ENCODE measurements at regions not wholly inside any gene's neighbourhood (a gene's known extent, or its start where the extent isn't known, plus 50 kb on each side); places are given as distances from the start of the nearest gene placed in this dataset.
"Not testable (repeated sequence)": the region's sequence is repeated elsewhere in the genome, so short reads cannot be mapped to it uniquely, and the experiment has no call there.

DNA sequence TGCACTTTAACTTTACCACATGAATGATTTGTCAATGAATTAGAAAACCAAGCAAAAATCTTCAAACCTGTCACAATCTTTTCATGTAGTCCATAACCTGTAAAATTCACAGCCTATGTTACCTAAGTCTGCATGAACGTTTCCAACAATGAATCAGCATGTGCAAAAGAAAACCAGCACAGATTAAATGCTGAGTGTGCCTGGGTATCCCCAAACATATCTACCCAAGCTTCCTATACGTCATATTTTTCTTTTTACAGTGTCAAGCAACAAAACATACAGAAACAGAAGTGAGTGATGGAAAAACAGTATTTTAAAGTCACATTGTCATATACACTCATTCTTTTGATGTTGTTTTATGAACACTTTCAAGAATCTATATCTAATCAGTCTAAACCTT is 713.5 kb downstream of the RFPL4B start:
- Histone ChIP-seq H3K4me3 (no peak overlapping the region), H3K27ac (no peak overlapping the region), H3K4me1 (peaks cover 0 to 3% (median 0%) of the 10 kb centered on the region in 4 donors), H3K9me3 (no peaks in the 10 kb centered on the region), H3K36me3 (no peaks in the 10 kb centered on the region), H3K27me3 (no peaks in the 10 kb centered on the region)
- WGBS, 2 donors: 70 to 76% methylated on average over 2 of the region's 2 CpGs
- TF ChIP-seq, protein P1, sequence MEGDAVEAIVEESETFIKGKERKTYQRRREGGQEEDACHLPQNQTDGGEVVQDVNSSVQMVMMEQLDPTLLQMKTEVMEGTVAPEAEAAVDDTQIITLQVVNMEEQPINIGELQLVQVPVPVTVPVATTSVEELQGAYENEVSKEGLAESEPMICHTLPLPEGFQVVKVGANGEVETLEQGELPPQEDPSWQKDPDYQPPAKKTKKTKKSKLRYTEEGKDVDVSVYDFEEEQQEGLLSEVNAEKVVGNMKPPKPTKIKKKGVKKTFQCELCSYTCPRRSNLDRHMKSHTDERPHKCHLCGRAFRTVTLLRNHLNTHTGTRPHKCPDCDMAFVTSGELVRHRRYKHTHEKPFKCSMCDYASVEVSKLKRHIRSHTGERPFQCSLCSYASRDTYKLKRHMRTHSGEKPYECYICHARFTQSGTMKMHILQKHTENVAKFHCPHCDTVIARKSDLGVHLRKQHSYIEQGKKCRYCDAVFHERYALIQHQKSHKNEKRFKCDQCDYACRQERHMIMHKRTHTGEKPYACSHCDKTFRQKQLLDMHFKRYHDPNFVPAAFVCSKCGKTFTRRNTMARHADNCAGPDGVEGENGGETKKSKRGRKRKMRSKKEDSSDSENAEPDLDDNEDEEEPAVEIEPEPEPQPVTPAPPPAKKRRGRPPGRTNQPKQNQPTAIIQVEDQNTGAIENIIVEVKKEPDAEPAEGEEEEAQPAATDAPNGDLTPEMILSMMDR (IDR thresholded peaks at IDR 0.05): no peak
- TF ChIP-seq POLR2A (IDR thresholded peaks at IDR 0.05): no peak
- no peak for TF ChIP-seq POLR2AphosphoS5 (IDR thresholded peaks at IDR 0.05)
- TF ChIP-seq EP300 (IDR thresholded peaks at IDR 0.05): no peak
- no peak for DNase-seq
- ATAC-seq (ENCODE audit: low FRiP score in 2 of 2): no peak

- no peaks in the 10 kb centered on the region for H3K9me3 ChIP-seq
- no peaks in the 10 kb centered on the region for H3K27me3 ChIP-seq
- TF ChIP-seq, protein P1 (IDR thresholded peaks at IDR 0.05): no peak
- TF ChIP-seq POLR2AphosphoS5 (IDR thresholded peaks at IDR 0.05): no peak
- no peak for TF ChIP-seq POLR2A (IDR thresholded peaks at IDR 0.05)
- no peak for TF ChIP-seq EP300 (IDR thresholded peaks at IDR 0.05)
- DNase-seq (no peak), ATAC-seq (ENCODE audit: low FRiP score in 2 of 2) (no peak)
- H3K4me3 ChIP-seq: no peak overlapping the region
- H3K4me1 ChIP-seq: peaks cover 0 to 6% (median 0%) of the 10 kb centered on the region in 4 donors
- H3K36me3 ChIP-seq: no peaks in the 10 kb centered on the region
- no peak overlapping the region for H3K27ac ChIP-seq
- WGBS, 2 donors: 44 to 71% methylated on average over 2 of the region's 2 CpGs
Observed at GRCh38 chr6:113065611-113066010, 718.5 kb downstream of the RFPL4B start.

DNA sequence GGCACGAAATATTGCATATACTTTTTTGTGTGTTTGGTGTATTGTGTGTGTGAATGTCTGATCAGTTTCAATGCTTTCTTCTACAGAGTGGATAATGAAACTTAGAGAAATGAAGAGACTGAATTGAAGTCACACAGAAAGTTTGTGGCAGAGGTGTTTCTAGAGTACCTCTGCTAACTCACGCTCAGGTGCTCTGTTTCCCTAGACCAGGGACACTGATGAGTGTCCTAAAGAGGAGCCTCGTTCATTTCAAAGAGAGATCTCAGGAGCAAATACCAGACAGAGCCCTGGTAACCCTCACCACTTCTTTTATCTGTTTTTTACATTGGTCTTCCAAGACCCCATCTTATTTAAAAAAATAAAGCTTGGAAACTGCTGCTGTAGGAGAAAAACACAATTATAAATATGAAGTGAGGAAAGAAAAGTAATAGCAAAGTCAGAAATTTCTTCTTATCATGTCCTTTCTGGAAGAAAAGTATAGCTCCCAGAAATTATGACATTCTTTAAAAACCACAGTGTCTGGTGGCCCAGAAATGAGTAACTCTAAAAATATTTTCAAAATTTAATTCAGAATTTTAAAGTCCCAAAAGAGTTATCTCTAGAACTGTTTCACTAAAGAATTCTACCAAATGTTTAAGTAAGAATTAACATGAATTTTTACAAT is 720.6 kb downstream of the RFPL4B start:
- no peak overlapping the region for H3K4me3 ChIP-seq
- no peak for TF ChIP-seq EP300 (IDR thresholded peaks at IDR 0.05)
- no peak for DNase-seq
- no peak overlapping the region for H3K27ac ChIP-seq
- peaks cover 0 to 6% (median 0%) of the 10 kb centered on the region in 4 donors for H3K4me1 ChIP-seq
- 83 to 90% methylated on average over 3 of the region's 3 CpGs for WGBS, 2 donors
- ATAC-seq (ENCODE audit: low FRiP score in 2 of 2): no peak
- no peaks in the 10 kb centered on the region for H3K9me3 ChIP-seq
- no peaks in the 10 kb centered on the region for H3K36me3 ChIP-seq
- no peaks in the 10 kb centered on the region for H3K27me3 ChIP-seq

DNA sequence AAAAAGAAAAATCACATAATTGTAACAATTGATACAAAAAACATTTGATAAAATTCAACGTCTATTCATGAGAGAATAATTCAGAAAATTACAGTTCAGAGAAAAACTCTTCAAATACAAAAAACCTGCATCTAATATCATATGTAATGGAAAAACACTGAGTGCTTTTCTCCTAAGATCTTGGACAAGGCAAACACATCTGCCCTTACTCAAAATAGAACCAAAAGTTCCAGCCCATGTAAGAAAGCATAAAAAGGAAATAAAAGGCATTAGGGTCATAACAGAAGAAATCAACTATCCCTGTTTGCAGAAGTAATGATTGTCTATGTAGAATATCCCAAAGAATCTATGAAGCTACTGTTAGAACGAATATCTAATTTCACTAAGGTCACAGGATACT is 721.4 kb downstream of the RFPL4B start:
- peaks cover 0 to 6% (median 0%) of the 10 kb centered on the region in 4 donors for H3K4me1 ChIP-seq
- no peak for TF ChIP-seq POLR2AphosphoS5 (IDR thresholded peaks at IDR 0.05)
- TF ChIP-seq EP300 (IDR thresholded peaks at IDR 0.05): no peak
- no peak for TF ChIP-seq POLR2A (IDR thresholded peaks at IDR 0.05)
- TF ChIP-seq, protein P1 (IDR thresholded peaks at IDR 0.05): no peak
- no peaks in the 10 kb centered on the region for H3K27me3 ChIP-seq
- DNase-seq (no peak), ATAC-seq (ENCODE audit: low FRiP score in 2 of 2) (no peak)
- no peaks in the 10 kb centered on the region for H3K36me3 ChIP-seq
- no peaks in the 10 kb centered on the region for H3K9me3 ChIP-seq
- H3K4me3 ChIP-seq: no peak overlapping the region
- no peak overlapping the region for H3K27ac ChIP-seq
- 79 to 80% methylated on average over 2 of the region's 2 CpGs for WGBS, 2 donors

- not testable (repeated sequence) for H3K27ac ChIP-seq; H3K4me3 ChIP-seq; DNase-seq; H3K27me3 ChIP-seq; H3K36me3 ChIP-seq; H3K4me1 ChIP-seq; ATAC-seq (ENCODE audit: low FRiP score in 2 of 2); H3K9me3 ChIP-seq
- 91 to 94% methylated on average over 3 of the region's 3 CpGs for WGBS, 2 donors
Observed at GRCh38 chr6:113070681-113071080, 723.6 kb downstream of the RFPL4B start.

- H3K36me3 ChIP-seq: no peaks in the 10 kb centered on the region
- no peaks in the 10 kb centered on the region for H3K27me3 ChIP-seq
- H3K27ac ChIP-seq: no peak overlapping the region
- H3K4me1 ChIP-seq: no peaks in the 10 kb centered on the region
- no peaks in the 10 kb centered on the region for H3K9me3 ChIP-seq
- TF ChIP-seq EP300 (IDR thresholded peaks at IDR 0.05) (no peak), POLR2AphosphoS5 (IDR thresholded peaks at IDR 0.05) (no peak), POLR2A (IDR thresholded peaks at IDR 0.05) (no peak)
- TF ChIP-seq, protein P1 (IDR thresholded peaks at IDR 0.05): no peak
- H3K4me3 ChIP-seq: no peak overlapping the region
- DNase-seq (no peak), ATAC-seq (ENCODE audit: low FRiP score in 2 of 2) (no peak)
- WGBS, 2 donors: 56 to 63% methylated on average over 1 of the region's 1 CpG
Observed at GRCh38 chr6:113073611-113074191, 726.6 kb downstream of the RFPL4B start.
